AG09319 (cell line): ENCODE measurements at regions not wholly inside any gene's neighbourhood (a gene's known extent, or its start where the extent isn't known, plus 50 kb on each side); places are given as distances from the start of the nearest gene placed in this dataset.
"Not testable (repeated sequence)": the region's sequence is repeated elsewhere in the genome, so short reads cannot be mapped to it uniquely, and the experiment has no call there.

Experiments used
- DNase-seq: peaks from one replicate; pipeline ENCODE4 v3.0.0-alpha.2; 2010; ENCODE audit warnings: low read depth; ENCODE audit errors: extremely low read depth
- CTCF ChIP-seq: IDR thresholded peaks from 2 replicates; pipeline ENCODE4 v1.5.1; 2011; ENCODE audit warnings: low read depth, mild to moderate bottlenecking, inconsistent platforms, low read length, moderate library complexity

DNA sequence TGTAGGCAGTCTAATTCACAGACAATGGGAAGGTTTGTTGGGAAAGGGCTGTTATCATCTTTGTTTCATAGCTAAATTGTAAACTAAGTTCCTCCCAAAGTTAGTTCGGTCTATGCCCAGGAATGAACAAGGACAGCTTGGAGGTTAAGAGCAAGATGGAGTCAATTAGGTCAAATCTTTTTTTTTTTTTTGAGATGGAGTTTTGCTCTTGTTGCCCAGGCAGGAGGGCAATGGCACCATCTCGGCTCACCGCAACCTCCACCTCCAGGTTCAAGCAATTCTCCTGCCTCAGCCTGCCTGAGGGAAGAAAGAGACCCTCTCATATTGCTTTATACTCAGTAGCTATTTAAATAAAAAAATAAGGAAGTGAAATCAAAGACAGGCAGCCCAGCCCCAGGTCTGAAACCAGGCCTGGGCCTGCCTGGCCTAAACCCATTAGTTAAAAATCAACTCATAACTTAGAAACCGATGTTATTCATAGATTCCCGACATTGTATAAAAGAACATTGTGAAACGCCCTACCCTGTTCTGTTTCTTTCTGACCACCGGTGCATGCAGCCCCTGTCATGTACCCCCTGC, 297.4 kb upstream of the SGCG start:
- DNase-seq = no peak
- no peak for TF ChIP-seq CTCF

DNA sequence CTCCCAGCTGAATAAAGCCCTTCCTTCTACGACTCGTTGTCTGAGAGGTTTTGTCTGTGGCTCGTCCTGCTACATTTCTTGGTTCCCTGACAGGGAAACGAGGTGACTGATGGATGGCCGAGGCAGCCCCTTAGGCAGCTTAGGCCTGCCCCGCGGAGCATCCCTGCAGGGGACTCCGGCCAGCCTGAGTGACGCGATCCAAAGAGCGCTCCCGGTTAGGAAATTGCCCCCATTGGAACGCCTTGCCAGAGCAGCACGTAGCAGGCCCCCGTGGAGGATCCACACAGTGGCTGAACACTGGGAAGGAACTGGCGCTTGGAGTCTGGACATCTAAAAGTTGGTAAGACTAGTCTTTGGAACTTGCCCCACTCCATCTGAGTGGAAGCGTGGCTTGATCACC, 296.8 kb upstream of the SGCG start:
- TF ChIP-seq CTCF = no peak
- DNase-seq = no peak

DNA sequence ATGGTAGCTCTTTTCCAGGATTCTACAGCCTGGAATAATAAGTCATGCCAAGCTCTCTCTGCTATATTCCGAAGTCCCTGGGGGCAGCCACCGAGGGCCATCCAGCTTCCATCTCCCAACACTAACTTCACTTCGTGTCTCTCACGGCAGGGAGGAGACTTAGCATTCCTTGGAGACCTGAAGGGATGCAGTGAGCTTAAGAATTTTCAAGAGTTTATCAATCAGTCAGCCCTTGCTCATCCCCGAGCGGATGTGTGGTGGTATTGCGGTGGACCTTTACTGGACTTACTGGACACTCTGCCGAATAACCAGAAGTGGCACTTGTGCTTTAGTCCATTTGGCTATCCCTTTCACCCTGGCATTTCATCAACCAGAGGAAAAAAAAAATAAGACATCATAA, 294.7 kb upstream of the SGCG start:
- DNase-seq = not testable (repeated sequence)

- DNase-seq = not testable (repeated sequence)
Observed at GRCh38 chr13:22889376-22889775, 291.4 kb upstream of the SGCG start.

- no peak for DNase-seq
- TF ChIP-seq CTCF = no peak
Observed at GRCh38 chr13:22893204-22893603, 287.6 kb upstream of the SGCG start.

DNA sequence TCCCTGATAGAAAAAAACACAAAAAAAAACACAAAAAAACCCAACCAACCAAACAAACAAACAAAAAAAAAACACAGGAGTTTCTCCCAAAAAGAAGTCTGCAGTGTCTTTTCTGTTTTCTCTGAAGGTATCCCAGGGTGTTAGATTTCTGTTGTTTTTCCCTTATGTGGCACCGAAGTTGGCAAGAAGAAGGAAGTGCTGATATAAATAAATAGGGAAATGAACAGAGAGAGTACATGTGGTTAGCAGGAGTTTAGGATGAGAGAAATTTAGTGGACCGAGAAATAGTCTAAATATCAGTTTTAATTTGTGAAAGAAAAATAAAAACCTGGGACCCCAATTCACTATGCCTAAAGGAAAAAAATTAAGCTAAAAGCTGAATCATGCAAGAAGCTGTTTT, 287.0 kb upstream of the SGCG start:
- TF ChIP-seq CTCF = no peak
- DNase-seq = no peak

- DNase-seq = no peak
- TF ChIP-seq CTCF = no peak
Observed at GRCh38 chr13:22897571-22898314, 283.0 kb upstream of the SGCG start.

GRCh38 chr13:22900416-22900951, 280.3 kb upstream of the SGCG start:
- DNase-seq = not testable (repeated sequence)

DNA sequence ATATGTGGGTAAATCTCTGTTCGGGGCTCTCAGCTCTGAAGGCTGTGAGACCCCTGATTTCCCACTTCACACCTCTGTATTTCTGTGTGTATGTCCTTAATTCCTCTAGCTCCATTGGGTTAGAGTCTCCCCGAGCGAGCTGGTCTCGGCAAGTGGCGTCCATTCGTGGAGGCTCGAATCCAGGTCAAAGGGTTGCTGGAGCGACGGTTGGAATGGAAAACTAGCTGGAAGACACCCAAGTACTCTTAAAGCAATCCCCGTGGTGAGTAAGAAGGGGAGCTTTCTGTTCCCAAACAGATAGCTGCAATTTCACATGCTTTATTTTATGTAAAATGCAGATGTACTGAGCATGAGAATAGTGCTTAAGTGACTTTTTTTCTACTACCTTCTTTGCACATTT, 277.5 kb upstream of the SGCG start:
- TF ChIP-seq CTCF = no peak
- no peak for DNase-seq
